HG03159 (cell line): ENCODE measurements at regions not wholly inside any gene's neighbourhood (a gene's known extent, or its start where the extent isn't known, plus 50 kb on each side); places are given as distances from the start of the nearest gene placed in this dataset.

ENCODE experiments used
- ATAC-seq: cut with Tn5 transposase; IDR thresholded peaks from one replicate; pipeline ENCODE4 v1.9.1; 2021; ENCODE audit warnings: mild to moderate bottlenecking, moderate library complexity; ENCODE audit not compliant: unreplicated experiment

DNA sequence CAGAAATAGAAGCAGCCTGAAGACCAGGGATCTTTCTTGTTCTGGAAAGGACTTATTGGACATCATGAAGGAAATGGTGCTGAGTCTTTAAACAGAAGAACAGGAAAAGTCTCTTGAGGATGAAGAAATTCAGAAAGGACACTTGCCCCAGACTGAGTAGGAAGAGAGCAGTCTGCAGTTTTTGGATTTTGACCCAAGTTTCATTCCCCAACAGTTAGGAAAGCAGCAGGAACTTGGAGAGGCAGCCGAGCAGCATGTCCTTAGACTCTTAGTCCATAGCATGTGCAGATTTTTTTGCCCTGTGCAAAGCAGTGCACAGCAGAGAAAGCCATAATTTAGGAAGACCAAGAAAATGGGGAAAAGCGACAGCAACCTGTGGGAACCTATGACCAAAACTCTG, 927.2 kb upstream of the AUTS2 start:
- no peak for ATAC-seq

DNA sequence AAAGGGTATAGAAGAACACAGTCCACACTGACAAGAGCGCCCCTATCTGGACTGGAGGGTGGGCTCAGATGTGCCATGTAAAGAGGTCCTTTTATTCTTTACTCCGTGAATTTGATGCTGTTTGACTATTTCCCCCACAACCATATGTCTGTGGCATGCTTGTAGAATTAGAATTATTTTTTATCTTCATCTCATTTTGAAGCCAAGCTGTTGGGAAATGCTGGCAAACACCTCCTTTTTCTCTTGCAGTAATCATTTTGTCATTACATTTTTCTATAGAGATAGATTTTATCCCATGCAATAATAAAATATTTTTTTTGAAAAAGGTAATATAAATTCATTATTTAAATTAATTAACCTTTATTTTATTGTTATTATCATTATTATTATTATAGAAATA, 926.6 kb upstream of the AUTS2 start:
- ATAC-seq = no peak

DNA sequence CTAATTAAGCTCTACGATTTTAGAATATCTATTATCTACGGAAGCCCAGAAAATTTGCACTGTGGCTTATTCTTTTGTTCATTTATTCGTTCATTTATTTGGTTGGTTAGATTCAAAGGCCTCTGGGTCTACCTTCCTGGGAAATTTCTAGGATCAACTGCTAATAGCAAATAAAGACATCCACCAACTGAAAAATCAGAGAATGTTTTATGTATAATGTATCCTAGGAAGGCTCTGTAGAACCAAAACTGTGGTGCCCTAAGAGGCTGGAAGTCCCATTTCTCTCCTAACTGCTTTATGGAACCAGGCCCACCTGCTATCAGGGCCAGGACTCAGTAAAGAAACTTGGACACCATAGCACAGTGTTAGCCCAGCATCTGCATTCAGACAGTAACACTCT, 923.4 kb upstream of the AUTS2 start:
- no peak for ATAC-seq

DNA sequence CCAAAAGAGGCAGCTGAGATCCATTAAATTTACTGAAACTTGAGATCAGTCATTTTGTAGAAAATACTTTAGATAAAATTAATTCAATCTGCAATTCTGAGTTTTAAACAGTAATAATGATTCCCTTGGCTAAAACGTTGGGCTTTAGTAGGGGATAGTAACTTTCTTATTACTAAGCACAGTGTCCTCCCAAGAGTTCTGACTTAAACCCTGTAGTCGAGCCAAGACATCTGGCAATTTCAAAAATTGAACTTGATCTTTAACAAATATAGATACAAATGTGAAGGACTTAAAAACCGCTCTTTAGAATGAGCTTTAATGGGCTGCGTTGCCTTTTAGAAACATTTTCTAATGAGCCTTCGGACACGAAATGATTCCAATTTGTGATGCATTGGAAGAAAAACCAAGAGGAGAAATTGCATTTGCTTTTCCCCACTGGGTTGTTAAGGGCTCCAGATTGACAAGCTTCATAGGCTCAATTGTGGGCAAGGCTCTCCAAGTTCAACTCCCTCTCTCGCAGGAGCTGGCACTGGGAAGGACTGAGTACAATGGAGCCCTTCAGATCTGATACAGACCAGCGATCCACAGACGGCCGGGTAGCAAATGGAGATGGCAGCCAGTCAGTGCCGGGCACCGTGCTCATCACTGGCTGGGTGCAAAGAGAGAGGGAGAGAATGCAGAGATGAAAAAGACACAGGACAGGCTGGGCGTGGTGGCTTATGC, 921.3 kb upstream of the AUTS2 start:
- no peak for ATAC-seq

DNA sequence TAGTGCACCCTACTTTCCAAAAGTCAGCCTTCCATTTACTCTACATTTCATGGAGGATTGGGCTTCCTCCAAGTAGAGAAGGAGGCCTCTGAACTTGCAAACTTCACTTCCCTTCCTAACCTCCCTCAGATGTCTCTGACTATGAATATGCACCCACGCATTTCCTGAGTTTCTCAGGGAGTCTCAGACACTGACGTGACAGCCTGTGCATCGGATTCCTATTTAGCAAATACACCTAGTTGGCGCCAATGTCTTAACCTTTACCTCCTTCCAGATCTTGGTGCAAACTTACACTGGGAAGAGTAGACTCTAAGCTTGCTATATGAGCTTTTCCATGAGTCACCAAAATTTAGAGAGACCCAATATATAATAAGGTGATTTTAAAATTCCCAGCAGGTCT, 920.1 kb upstream of the AUTS2 start:
- no peak for ATAC-seq

DNA sequence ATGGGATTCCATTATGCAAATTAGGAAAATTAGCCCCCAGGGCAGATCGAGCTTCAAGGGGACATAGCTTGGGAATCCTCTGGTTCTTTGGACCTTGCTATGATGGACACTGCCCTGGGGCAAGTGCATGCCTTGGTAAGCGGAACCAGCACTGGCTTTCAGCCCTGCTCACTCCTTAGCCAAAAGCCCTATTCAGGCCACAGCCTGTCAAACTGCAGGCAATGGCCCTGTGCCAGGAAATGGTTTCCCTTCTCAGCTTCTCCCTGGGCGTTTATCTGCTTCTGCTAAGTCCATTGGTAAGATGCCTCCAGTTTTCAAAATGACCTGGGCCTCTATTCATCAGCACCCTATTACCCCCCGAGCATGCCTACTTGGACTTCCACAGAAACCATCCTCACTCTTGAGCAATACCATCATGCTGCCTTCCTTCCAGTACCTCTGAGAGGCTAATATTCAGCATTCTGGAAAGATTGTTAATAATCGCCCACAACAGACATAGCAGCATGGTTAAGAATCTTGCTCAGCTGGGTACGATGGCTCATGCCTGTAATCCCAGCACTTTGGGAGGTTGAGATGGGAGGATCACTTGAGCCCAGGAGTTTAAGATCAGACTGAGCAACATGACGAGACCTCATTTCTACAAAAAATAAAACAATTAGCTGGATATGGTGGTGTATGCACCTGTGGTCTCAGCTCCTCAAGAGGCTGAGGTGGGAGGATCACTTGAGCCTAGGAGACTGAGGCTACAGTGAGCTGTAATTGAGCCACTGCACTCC, 918.6 kb upstream of the AUTS2 start:
- no peak for ATAC-seq

DNA sequence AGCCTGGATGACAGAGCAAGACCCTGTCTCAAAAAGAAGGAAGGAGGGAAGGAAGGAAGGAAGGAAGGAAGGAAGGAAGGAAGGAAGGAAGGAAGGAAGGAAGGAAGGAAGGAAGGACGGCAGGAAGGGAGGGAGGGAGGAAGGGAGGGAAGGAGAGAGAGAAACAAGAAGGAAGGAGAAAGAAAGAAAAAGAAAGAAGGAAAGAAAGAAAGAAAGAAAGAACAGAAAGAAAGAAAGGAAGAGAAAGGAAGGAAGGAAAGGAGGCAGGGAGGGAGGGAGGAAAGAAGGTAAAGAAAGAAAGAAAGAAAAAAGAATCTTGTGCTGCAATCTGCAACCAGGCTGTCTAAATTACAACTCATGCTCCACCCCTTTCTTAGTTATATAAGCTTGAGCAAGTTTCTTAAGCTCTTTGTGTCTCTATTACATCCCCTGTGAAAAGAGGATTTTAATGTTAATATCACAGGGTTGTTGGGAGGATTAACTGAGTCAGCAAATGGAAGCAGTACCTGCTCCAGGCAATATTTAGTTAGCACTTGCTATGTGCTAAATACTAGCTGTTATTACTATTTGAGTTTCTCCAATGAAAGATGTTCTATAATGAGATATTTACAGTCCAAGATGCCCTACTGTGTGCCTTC, 917.9 kb upstream of the AUTS2 start:
- ATAC-seq = no peak

DNA sequence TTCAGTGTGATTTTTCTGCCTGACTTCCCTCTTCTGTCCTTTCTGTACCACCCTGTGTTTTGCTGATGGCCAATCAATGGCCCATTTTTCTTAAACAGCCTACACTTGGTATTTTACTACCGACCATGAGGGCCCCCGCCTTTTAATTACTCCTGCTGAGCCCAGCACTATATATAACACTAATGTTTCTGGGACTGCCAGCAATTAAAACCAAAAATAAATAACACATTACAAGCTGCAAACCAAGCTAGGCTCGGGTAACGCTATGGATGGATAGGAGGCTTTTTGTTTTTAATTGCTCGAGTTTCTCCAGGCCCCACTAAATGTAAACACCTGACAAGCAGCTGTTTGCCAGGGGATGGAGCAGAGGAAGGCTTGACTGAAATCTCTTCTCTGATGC, 915.4 kb upstream of the AUTS2 start:
- ATAC-seq = no peak

DNA sequence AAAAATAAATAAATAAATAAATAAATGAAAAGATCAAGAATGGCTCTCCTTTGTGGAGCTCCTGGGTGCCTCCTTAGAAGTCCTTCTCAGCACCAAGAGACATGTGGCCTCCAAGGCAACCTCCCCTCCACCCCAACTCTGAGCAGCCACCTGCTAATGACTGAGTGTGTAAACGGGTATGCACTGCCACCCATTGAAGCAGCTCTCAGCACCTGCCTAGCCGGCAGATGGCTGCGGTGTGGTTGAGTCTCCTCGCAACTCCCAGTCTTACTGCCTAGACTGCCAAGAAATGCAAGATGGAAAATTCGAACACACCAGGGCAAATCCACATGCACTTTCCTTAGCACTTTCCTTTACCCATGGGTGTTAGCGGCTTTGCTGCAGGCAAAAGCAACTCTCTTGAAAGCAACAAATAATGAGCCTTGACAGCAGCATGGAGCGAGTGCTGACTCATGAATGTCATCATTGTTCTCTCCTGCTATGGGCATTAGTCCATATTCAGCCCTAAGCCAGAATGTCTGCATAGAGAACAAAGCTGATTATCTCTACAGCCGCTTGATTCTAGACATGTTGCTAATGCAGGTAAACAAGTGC, 913.9 kb upstream of the AUTS2 start:
- ATAC-seq = no peak

DNA sequence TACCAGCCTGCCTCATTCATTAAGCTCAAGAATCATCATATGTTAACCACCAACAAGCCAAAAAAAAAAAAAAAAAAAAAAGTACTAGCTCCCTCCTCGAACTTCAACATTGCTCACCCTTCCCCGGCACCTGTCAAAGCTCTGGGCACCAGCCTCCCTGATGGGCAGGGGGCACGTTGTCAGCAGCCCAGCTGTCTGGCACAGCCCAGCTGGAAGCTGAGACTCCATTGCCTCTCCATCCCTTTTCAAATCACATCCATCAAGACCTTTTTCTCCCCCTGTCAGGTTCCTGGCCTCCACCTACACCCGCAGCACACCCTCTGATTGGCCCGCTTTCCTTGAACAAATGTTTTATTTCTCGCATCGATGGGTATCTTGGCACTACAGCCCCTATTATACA, 913.3 kb upstream of the AUTS2 start:
- no peak for ATAC-seq

DNA sequence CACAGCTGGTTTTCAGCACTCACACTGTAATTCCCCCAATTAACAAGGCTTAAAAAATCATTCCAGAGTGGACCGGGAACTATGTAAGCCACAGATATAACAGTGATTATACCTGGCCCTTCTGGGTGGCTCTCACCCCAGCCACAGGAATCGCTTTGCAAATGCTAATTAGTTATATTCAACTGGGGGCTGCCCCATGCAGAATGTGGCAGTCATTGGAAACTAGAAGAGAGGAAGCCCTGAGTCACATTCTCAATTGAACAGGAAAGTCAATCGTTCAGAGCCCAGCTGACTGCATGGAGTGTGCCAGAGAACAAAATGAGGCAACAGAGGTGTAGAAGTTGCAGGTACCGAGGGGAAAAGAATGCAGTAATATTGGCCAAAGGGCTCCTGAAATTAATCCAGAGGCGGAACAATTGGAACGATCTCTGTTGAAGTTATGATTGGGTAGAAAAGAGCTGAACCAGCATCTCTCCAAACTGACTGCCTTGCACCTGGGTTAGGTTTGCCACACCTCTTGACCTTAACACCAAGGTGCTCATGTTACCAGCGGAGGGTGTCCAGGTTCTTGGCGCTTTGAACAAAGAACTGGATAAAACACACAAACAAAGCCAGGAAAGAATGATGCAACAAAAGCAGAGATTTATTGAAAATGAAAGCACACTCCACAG, 909.7 kb upstream of the AUTS2 start:
- no peak for ATAC-seq

DNA sequence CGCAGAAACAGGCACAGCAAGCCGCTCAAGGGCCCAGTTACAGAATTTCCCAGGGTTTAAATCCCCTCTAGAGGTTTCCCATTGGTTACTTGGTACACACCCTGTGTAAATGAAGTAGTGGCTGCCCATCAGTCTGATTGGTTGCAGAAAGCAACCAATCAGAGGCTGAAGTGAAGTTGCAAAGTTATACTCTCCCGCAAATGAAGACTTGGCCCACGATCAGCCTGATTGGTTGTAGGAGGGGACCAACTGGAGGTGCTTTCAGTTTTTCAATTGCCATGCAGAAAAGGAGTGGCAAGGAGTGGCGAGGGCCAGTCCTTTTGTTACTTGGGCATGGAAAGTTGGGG, 909.2 kb upstream of the AUTS2 start:
- ATAC-seq = no peak

DNA sequence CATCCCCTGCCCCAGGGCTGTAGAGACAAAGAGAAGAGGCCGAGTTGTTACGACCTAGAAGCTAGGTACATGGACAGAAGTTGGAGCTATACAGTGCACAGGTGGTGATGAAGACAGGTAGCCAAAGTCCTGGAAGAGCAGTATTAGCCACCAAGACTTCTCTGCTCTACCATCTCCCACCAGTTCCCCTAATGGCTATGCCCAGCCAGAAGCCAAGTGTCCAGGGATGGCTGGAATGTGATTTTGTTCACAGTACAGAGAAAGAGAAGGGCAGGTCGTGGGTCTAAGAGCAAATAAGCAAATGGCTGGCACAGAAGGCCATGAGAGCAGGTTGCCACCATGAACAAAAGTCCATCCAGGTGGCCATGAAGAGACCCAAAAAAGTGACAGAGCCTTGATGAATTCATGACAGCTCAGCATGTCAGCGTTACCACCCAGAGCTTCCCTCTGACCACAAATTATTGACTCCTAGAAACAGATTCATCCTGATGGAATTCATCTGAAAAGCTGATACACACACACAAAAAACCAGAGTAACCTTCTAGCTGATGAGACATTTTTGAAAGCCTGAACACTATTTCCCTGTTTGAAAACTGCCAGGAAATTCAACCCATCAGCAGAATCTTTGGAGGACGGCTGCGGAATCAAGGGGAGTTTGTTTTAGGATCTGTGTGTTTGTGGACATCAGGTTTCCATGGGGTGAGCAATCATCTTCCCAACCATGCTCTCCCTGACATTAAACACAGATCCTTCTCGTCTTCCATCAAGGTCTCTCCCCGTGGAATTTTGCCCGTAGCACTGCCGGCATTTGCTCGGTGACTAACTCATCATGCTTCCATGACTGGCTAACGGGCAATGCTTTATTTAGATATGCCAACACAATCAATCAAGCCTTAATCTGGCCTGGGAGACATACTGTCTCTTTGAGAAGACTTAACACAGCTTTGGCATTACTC, 906.7 kb upstream of the AUTS2 start:
- no peak for ATAC-seq

DNA sequence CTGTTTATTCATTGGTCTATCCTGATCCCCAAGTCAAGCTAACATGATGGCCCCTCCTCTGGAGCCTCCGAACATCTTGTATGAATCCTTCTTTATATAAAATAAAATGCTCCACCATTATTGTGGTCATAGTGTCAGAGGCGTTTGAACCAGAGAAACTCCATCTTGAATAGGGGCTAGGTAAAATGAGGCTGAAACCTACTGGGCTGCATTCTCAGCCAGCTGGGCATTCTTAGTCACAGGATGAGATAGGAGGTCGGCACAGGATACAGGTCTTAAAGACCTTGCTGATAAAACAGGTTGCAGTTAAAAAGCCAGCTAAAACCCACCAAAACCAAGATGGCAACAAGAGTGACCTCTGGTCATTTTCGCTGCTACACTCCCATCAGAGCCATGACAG, 905.8 kb upstream of the AUTS2 start:
- ATAC-seq = no peak

DNA sequence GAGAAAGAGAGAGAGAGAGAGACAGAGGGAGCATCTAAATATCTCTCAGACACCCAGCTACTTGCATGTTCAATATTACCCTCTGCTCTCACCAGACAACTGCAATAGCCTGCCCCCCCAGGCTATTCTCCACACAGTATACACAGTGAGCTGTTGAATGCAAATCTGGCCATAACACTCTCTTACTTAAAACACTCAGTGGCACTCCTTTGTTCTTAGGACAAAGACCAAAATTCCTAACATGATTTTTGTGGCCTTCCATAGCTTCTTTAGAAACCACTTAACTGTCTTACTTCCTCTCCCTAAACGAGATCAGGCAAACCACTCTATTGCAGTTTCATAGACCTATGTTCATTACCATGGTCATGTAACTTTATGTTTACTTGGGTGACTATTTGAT, 903.6 kb upstream of the AUTS2 start:
- ATAC-seq = no peak

DNA sequence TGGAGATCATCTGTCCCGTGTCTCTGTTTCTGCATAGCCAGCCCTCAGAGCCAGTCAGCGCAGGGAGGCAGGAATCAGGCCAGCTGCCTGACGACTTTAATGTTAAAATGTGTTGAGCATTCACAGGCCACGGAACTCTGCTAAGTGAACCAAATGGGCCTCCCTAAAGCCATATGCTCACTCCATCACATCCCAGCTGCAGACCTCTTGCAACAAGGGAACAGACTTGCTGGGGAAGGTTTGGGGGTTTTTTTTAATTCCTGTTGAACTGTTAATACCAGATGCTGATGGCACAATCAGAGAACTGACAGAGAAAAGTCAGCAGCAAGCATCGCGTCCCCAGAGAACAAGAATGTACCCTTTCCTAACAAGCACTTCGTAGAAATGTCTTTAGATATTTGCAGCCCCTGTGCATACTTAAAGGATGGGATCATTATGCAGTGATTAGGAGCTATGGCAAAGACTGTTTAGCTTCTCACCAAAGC, 900.4 kb upstream of the AUTS2 start:
- no peak for ATAC-seq

DNA sequence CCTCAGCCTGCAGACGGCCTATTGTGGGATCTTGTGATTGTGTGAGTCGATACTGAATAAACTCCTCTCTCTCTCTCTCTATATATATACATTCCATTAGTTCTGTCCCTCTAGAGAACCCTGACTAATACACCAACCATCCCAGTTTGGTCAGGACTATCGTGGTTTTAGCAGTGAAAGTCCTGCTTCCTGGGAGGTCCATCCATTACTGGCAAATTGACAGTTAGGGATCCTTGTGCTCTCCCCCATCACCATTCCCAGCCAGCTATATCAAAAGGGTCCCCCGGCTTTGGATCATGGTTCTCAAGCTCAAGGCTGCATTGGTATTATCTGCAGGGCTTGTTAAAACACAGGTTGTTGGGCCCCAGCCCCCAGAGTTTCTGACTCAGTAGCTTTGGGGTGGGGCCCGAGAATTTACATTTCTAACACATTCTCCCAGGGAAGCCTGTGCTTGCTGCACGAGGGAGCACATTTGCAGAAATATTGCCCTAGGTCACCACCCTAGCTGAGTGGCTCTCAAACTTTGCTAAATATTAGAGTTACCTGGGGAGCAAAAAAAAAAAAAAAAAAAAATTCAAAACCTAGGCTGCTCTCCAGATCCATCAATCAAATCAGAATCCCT, 899.1 kb upstream of the AUTS2 start:
- ATAC-seq = no peak

DNA sequence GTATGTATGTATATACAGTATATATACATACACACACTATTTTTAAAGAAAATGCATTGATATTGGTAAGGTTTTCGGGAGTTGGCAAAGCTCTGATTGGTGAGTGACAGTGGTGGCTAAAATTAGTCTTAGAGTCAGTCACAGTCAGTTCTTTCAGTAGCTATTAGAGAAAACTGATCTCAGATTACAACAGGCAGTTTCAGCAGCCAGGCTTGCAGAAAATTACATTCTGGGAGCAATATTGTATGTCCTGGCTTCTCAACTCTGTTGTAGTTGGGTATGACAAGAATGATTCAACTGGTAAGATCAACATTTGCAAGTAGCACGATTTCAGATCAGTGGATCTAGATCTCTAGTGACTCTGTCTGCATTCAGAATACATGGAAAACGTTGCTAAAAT, 897.9 kb upstream of the AUTS2 start:
- no peak for ATAC-seq

DNA sequence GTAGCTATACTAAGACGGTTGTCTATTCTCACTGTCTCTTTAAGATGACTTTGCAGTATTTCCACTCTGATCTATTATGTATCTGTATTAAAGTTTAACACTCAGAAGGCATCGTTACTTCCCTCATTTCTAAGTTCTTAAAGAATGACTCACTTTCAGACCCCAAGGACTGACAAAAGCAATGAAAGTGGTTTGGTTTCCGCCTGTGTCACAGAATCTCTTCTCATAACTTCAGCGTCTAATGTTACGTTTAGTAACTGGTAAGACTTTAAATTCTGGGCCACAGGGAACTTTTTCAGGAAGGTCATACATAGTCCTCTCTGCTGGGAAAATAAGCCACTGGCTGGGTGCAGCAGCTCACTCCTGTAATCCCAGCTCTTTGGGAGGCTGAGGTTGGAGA, 892.0 kb upstream of the AUTS2 start:
- no peak for ATAC-seq

DNA sequence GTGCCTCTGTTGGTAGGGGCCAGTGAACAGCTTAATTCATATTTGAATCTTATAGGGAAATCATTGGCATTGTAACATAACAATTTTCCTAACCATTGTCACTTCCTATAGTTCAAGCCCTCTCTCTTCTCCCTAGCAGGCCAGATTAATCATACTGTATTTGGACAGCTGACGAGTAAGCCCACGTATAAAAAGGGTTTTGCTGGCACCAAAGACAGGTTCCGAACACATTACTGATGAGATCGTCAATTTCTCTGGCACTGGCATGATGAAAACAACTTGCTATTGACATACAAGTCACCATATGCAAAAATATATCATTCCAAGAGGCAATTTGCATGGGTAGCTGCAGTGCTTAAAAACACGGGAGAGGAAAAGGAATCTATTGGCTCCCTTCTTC, 891.1 kb upstream of the AUTS2 start:
- no peak for ATAC-seq
